ENCODE measurements at regions not wholly inside any gene's neighbourhood (a gene's known extent, or its start where the extent isn't known, plus 50 kb on each side); places are given as distances from the start of the nearest gene placed in this dataset.

DNA sequence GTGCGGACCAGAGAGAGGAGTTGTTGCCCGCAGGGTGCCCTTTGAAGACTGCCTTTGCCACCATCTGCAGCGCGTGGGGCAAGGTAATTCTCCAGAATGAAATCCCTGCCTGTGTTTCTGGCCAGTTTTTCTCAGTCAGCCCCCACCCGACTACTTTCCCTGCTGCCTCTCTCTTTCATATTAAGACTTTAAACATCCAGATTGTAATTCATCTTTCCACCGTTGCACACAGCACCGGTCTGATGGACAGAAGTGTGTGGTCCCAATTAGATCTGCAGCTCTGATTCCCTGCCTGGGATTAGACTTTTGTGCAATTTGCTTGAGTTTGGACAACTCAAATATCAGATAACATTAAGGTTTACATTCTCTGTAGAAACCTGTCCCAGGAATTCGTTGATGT lies 489.0 kb downstream of the QKI start:
- Histone ChIP-seq H3K36me3 (ENCODE audit: control insufficient read depth, insufficient read depth, low read length) (no peaks in the 10 kb centered on the region), H3K27me3 (ENCODE audit: control insufficient read depth, insufficient read depth, low read length) (no peaks in the 10 kb centered on the region), H3K4me3 (ENCODE audit: low read depth, low read length) (no peak overlapping the region)
- TF ChIP-seq, protein P1, sequence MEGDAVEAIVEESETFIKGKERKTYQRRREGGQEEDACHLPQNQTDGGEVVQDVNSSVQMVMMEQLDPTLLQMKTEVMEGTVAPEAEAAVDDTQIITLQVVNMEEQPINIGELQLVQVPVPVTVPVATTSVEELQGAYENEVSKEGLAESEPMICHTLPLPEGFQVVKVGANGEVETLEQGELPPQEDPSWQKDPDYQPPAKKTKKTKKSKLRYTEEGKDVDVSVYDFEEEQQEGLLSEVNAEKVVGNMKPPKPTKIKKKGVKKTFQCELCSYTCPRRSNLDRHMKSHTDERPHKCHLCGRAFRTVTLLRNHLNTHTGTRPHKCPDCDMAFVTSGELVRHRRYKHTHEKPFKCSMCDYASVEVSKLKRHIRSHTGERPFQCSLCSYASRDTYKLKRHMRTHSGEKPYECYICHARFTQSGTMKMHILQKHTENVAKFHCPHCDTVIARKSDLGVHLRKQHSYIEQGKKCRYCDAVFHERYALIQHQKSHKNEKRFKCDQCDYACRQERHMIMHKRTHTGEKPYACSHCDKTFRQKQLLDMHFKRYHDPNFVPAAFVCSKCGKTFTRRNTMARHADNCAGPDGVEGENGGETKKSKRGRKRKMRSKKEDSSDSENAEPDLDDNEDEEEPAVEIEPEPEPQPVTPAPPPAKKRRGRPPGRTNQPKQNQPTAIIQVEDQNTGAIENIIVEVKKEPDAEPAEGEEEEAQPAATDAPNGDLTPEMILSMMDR (IDR thresholded peaks at IDR 0.05; ENCODE audit: insufficient read depth, low read length, poor library complexity, severe bottlenecking), result no peak
- DNase-seq (ENCODE audit: low read depth), result no peak

DNA sequence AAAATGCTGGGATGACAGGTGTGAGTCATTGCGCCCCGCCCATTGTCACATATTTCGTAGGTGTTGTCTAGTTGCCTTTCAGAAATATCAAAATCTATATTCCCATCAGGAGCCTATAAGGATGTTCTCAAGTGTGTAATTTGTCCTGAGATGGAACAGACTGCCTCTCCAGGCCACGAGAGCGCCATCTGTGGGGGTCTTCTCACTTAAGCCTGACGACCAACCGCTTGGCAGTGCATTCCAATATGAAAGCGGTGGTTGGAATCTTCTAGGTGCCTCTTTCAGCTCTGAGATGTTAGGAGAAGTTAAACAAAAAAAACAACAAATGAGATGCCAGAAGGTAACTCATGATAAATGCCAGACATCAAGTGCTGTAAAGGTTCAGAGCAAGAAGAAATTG lies 488.5 kb downstream of the QKI start:
- Histone ChIP-seq H3K36me3 (ENCODE audit: control insufficient read depth, insufficient read depth, low read length) (no peaks in the 10 kb centered on the region), H3K4me3 (ENCODE audit: low read depth, low read length) (no peak overlapping the region), H3K27me3 (ENCODE audit: control insufficient read depth, insufficient read depth, low read length) (no peaks in the 10 kb centered on the region)
- TF ChIP-seq, protein P1 (IDR thresholded peaks at IDR 0.05; ENCODE audit: insufficient read depth, low read length, poor library complexity, severe bottlenecking), result no peak
- no peak for DNase-seq (ENCODE audit: low read depth)

DNA sequence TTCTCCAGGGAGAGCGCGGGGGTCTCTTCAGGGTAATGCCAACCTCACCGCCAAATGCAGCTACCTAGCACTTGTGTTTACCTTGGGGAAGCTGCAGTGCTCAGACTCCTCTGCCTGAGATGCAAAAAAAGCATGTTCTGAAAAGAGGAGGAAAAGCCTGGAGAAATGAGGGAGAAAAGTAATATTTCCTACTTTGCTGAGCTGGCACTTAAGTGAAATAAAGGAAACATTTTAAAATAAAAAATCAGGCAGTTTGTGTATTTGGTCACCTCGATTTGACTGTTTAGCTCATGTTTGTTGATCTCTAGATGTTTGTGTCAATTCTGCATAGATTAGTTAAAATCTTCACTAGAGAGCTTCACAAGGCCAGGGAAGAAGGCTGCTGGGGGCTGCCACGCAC lies 487.2 kb downstream of the QKI start:
- TF ChIP-seq, protein P1 (IDR thresholded peaks at IDR 0.05; ENCODE audit: insufficient read depth, low read length, poor library complexity, severe bottlenecking), result no peak
- Histone ChIP-seq H3K4me3 (ENCODE audit: low read depth, low read length) (no peak overlapping the region), H3K36me3 (ENCODE audit: control insufficient read depth, insufficient read depth, low read length) (no peaks in the 10 kb centered on the region), H3K27me3 (ENCODE audit: control insufficient read depth, insufficient read depth, low read length) (no peaks in the 10 kb centered on the region)
- DNase-seq (ENCODE audit: low read depth), result no peak

DNA sequence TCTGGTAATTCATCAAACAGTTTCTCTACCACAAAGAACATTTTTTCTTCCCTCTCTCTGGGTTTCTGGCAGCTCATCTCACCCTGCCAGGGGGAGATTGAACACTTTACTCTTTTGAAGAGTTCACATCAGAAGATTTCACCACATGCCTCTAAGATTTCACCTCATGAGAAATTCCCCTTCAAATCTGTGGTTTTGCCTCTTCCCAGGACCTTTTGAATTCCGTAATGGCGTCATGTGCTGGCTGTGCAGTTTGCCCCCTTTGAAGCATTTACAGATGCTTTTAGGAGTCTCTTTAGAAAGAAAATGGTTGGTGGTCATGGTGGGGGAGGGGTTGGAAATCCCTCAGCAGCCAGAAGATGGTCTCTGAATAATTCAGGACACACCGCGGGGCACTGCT lies 486.1 kb downstream of the QKI start:
- H3K36me3 ChIP-seq (ENCODE audit: control insufficient read depth, insufficient read depth, low read length), result no peaks in the 10 kb centered on the region
- H3K27me3 ChIP-seq (ENCODE audit: control insufficient read depth, insufficient read depth, low read length), result no peaks in the 10 kb centered on the region
- peak; percentile 10 for DNase-seq (ENCODE audit: low read depth)
- no peak overlapping the region for H3K4me3 ChIP-seq (ENCODE audit: low read depth, low read length)
- TF ChIP-seq, protein P1 (IDR thresholded peaks at IDR 0.05; ENCODE audit: insufficient read depth, low read length, poor library complexity, severe bottlenecking), result no peak

DNA sequence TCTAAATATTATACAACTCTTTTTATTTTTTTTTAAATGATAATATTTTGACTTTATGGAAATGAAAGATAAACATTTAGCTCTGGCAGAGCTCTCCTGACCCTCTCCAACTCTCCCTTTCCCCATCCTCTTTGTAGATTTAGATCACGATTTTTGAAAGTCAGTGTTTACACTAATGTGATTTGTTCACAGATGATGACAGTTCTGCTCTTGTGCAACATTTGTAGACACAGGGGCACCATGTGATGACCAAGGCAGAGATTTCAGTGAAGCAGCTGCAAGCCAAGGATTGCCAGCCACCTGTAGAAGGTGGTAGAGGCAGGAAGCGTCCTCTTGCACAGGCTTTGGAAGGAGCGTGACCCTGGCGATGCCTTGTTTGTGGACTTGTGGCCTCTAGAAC lies 483.2 kb downstream of the QKI start:
- no peaks in the 10 kb centered on the region for H3K27me3 ChIP-seq (ENCODE audit: control insufficient read depth, insufficient read depth, low read length)
- H3K4me3 ChIP-seq (ENCODE audit: low read depth, low read length), result no peak overlapping the region
- TF ChIP-seq, protein P1 (IDR thresholded peaks at IDR 0.05; ENCODE audit: insufficient read depth, low read length, poor library complexity, severe bottlenecking), result no peak
- H3K36me3 ChIP-seq (ENCODE audit: control insufficient read depth, insufficient read depth, low read length), result no peaks in the 10 kb centered on the region
- no peak for DNase-seq (ENCODE audit: low read depth)

DNA sequence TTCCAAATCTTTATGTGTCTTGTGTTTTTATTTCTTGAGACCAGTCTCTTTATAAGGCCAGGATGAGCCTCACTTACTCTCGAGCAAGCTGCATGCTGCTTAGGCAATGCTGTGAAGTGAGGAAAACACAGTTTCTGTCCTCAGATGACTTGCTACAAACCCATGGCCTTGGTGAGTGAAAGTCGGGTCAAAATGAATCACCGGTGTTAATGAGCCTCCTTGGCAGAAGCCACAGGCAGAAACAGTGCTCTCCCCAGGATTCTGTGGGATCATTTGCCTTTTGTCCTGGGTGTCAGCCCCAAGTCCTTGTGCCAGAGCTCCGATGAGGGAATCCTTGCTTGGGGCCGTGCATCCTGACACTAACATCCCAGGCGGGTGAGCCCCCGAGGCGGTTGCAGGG lies 482.5 kb downstream of the QKI start:
- Histone ChIP-seq H3K4me3 (ENCODE audit: low read depth, low read length) (no peak overlapping the region), H3K36me3 (ENCODE audit: control insufficient read depth, insufficient read depth, low read length) (no peaks in the 10 kb centered on the region), H3K27me3 (ENCODE audit: control insufficient read depth, insufficient read depth, low read length) (no peaks in the 10 kb centered on the region)
- peak; percentile 16 for DNase-seq (ENCODE audit: low read depth)
- TF ChIP-seq, protein P1 (IDR thresholded peaks at IDR 0.05; ENCODE audit: insufficient read depth, low read length, poor library complexity, severe bottlenecking), result no peak
